ENCODE measurements at regions not wholly inside any gene's neighbourhood (a gene's known extent, or its start where the extent isn't known, plus 50 kb on each side); places are given as distances from the start of the nearest gene placed in this dataset.

GRCh38 chrX:85685843-85686242, 306.4 kb upstream of the POF1B start:
- TF ChIP-seq, protein P1, sequence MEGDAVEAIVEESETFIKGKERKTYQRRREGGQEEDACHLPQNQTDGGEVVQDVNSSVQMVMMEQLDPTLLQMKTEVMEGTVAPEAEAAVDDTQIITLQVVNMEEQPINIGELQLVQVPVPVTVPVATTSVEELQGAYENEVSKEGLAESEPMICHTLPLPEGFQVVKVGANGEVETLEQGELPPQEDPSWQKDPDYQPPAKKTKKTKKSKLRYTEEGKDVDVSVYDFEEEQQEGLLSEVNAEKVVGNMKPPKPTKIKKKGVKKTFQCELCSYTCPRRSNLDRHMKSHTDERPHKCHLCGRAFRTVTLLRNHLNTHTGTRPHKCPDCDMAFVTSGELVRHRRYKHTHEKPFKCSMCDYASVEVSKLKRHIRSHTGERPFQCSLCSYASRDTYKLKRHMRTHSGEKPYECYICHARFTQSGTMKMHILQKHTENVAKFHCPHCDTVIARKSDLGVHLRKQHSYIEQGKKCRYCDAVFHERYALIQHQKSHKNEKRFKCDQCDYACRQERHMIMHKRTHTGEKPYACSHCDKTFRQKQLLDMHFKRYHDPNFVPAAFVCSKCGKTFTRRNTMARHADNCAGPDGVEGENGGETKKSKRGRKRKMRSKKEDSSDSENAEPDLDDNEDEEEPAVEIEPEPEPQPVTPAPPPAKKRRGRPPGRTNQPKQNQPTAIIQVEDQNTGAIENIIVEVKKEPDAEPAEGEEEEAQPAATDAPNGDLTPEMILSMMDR (IDR thresholded peaks at IDR 0.05; ENCODE audit: low read depth, low read length, missing input control): no peak
- TF ChIP-seq YY1 (IDR thresholded peaks at IDR 0.05): no peak
- no peak for TF ChIP-seq MAX (IDR thresholded peaks at IDR 0.05)
- TF ChIP-seq EGR1 (IDR thresholded peaks at IDR 0.05; ENCODE audit: low read depth in 2 of 2): no peak
- TF ChIP-seq RAD21 (IDR thresholded peaks at IDR 0.05): no peak
- no peak for TF ChIP-seq TAF1 (conservative IDR thresholded peaks at IDR 0.05)
- TF ChIP-seq, protein P2, sequence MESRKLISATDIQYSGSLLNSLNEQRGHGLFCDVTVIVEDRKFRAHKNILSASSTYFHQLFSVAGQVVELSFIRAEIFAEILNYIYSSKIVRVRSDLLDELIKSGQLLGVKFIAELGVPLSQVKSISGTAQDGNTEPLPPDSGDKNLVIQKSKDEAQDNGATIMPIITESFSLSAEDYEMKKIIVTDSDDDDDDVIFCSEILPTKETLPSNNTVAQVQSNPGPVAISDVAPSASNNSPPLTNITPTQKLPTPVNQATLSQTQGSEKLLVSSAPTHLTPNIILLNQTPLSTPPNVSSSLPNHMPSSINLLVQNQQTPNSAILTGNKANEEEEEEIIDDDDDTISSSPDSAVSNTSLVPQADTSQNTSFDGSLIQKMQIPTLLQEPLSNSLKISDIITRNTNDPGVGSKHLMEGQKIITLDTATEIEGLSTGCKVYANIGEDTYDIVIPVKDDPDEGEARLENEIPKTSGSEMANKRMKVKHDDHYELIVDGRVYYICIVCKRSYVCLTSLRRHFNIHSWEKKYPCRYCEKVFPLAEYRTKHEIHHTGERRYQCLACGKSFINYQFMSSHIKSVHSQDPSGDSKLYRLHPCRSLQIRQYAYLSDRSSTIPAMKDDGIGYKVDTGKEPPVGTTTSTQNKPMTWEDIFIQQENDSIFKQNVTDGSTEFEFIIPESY (IDR thresholded peaks at IDR 0.05): no peak
- TF ChIP-seq, protein P3, sequence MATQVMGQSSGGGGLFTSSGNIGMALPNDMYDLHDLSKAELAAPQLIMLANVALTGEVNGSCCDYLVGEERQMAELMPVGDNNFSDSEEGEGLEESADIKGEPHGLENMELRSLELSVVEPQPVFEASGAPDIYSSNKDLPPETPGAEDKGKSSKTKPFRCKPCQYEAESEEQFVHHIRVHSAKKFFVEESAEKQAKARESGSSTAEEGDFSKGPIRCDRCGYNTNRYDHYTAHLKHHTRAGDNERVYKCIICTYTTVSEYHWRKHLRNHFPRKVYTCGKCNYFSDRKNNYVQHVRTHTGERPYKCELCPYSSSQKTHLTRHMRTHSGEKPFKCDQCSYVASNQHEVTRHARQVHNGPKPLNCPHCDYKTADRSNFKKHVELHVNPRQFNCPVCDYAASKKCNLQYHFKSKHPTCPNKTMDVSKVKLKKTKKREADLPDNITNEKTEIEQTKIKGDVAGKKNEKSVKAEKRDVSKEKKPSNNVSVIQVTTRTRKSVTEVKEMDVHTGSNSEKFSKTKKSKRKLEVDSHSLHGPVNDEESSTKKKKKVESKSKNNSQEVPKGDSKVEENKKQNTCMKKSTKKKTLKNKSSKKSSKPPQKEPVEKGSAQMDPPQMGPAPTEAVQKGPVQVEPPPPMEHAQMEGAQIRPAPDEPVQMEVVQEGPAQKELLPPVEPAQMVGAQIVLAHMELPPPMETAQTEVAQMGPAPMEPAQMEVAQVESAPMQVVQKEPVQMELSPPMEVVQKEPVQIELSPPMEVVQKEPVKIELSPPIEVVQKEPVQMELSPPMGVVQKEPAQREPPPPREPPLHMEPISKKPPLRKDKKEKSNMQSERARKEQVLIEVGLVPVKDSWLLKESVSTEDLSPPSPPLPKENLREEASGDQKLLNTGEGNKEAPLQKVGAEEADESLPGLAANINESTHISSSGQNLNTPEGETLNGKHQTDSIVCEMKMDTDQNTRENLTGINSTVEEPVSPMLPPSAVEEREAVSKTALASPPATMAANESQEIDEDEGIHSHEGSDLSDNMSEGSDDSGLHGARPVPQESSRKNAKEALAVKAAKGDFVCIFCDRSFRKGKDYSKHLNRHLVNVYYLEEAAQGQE (IDR thresholded peaks at IDR 0.05): no peak

All from liver (tissue), 3 donors.